ENCODE measurements at regions not wholly inside any gene's neighbourhood (a gene's known extent, or its start where the extent isn't known, plus 50 kb on each side); places are given as distances from the start of the nearest gene placed in this dataset.

GRCh38 chr10:109027534-109028185, 895.7 kb downstream of the XPNPEP1 start:
- intact Hi-C loops (cut with micrococcal nuclease; ENCODE audit: unreplicated experiment): loop anchor here (10.0 kb wide), 1 partner anchor 243 kb away; no protein-coding TSS in a partner anchor
- Histone ChIP-seq H3K27ac (ENCODE audit: low read depth, low read length, poor library complexity, severe bottlenecking) (no peak overlapping the region), H4K20me1 (ENCODE audit: insufficient read depth, low read length) (no peaks in the 10 kb centered on the region), H3K4me2 (ENCODE audit: low read length) (no peak overlapping the region), H2AFZ (ENCODE audit: low read length) (no peak overlapping the region), H3K9me2 (ENCODE audit: insufficient read depth, low read length) (no peaks in the 10 kb centered on the region), H3K36me3 (ENCODE audit: insufficient read depth, low read length) (no peaks in the 10 kb centered on the region), H3K9me3 (ENCODE audit: low read length) (no peaks in the 10 kb centered on the region), H3K4me1 (ENCODE audit: insufficient read depth, low read length, poor library complexity, severe bottlenecking) (no peaks in the 10 kb centered on the region), H3K79me2 (ENCODE audit: insufficient read depth, low read depth, low read length) (no peaks in the 10 kb centered on the region), H3K4me3 (ENCODE audit: low read depth, low read length, poor library complexity, severe bottlenecking) (no peak overlapping the region)
- TF ChIP-seq EZH2phosphoT487 (IDR thresholded peaks at IDR 0.05; ENCODE audit: borderline replicate concordance, low read depth, low read length) (no peak), CTCF (conservative IDR thresholded peaks at IDR 0.05; ENCODE audit: low read length) (no peak)
- ChIA-PET POLR2A (interaction anchor here (1.1 kb wide), 1 partner anchor 13 kb away, joined by 3 read pairs; no protein-coding TSS in a partner anchor), CTCF (ENCODE audit: unreplicated experiment) (no interaction called here)
- DNase-seq (ENCODE audit: low spot score): no peak
- no TSS peak for BruUV-seq (replicated peaks)

- Histone ChIP-seq H4K20me1 (ENCODE audit: insufficient read depth, low read length) (no peaks in the 10 kb centered on the region), H3K9me2 (ENCODE audit: insufficient read depth, low read length) (no peaks in the 10 kb centered on the region), H3K79me2 (ENCODE audit: insufficient read depth, low read depth, low read length) (no peaks in the 10 kb centered on the region), H3K4me1 (ENCODE audit: insufficient read depth, low read length, poor library complexity, severe bottlenecking) (no peaks in the 10 kb centered on the region), H3K4me3 (ENCODE audit: low read depth, low read length, poor library complexity, severe bottlenecking) (no peak overlapping the region), H3K4me2 (ENCODE audit: low read length) (no peak overlapping the region), H3K9me3 (ENCODE audit: low read length) (no peaks in the 10 kb centered on the region), H3K36me3 (ENCODE audit: insufficient read depth, low read length) (no peaks in the 10 kb centered on the region), H3K27ac (ENCODE audit: low read depth, low read length, poor library complexity, severe bottlenecking) (no peak overlapping the region), H2AFZ (ENCODE audit: low read length) (no peak overlapping the region)
- ChIA-PET CTCF (ENCODE audit: unreplicated experiment) (no interaction called here), POLR2A (no interaction called here)
- no TSS peak for BruUV-seq (replicated peaks)
- TF ChIP-seq EZH2phosphoT487 (IDR thresholded peaks at IDR 0.05; ENCODE audit: borderline replicate concordance, low read depth, low read length): no peak
- TF ChIP-seq CTCF (conservative IDR thresholded peaks at IDR 0.05; ENCODE audit: low read length): no peak
- no peak for DNase-seq (ENCODE audit: low spot score)
- intact Hi-C loops (cut with micrococcal nuclease; ENCODE audit: unreplicated experiment): loop anchor here (10.0 kb wide), 1 partner anchor 240 kb away; no protein-coding TSS in a partner anchor
Measured at GRCh38 chr10:109025172-109025571, 898.1 kb downstream of the XPNPEP1 start.

- Histone ChIP-seq H3K9me2 (ENCODE audit: insufficient read depth, low read length) (no peaks in the 10 kb centered on the region), H3K4me2 (ENCODE audit: low read length) (no peak overlapping the region), H3K9me3 (ENCODE audit: low read length) (no peaks in the 10 kb centered on the region), H2AFZ (ENCODE audit: low read length) (no peak overlapping the region), H3K4me1 (ENCODE audit: insufficient read depth, low read length, poor library complexity, severe bottlenecking) (no peaks in the 10 kb centered on the region), H4K20me1 (ENCODE audit: insufficient read depth, low read length) (no peaks in the 10 kb centered on the region), H3K27ac (ENCODE audit: low read depth, low read length, poor library complexity, severe bottlenecking) (no peak overlapping the region), H3K36me3 (ENCODE audit: insufficient read depth, low read length) (no peaks in the 10 kb centered on the region), H3K4me3 (ENCODE audit: low read depth, low read length, poor library complexity, severe bottlenecking) (no peak overlapping the region), H3K79me2 (ENCODE audit: insufficient read depth, low read depth, low read length) (no peaks in the 10 kb centered on the region)
- TF ChIP-seq CTCF (conservative IDR thresholded peaks at IDR 0.05; ENCODE audit: low read length): no peak
- no peak for TF ChIP-seq EZH2phosphoT487 (IDR thresholded peaks at IDR 0.05; ENCODE audit: borderline replicate concordance, low read depth, low read length)
- no TSS peak for BruUV-seq (replicated peaks)
- CTCF ChIA-PET (ENCODE audit: unreplicated experiment): no interaction called here
- POLR2A ChIA-PET: no interaction called here
- intact Hi-C loops (cut with micrococcal nuclease; ENCODE audit: unreplicated experiment): loop anchor here (10.0 kb wide), 1 partner anchor 238 kb away; no protein-coding TSS in a partner anchor
- DNase-seq (ENCODE audit: low spot score): no peak
Measured at GRCh38 chr10:109022417-109023049, 900.8 kb downstream of the XPNPEP1 start.

Measured in OCI-LY7 (cell line).